ENCODE measurements at regions not wholly inside any gene's neighbourhood (a gene's known extent, or its start where the extent isn't known, plus 50 kb on each side); places are given as distances from the start of the nearest gene placed in this dataset.

DNA sequence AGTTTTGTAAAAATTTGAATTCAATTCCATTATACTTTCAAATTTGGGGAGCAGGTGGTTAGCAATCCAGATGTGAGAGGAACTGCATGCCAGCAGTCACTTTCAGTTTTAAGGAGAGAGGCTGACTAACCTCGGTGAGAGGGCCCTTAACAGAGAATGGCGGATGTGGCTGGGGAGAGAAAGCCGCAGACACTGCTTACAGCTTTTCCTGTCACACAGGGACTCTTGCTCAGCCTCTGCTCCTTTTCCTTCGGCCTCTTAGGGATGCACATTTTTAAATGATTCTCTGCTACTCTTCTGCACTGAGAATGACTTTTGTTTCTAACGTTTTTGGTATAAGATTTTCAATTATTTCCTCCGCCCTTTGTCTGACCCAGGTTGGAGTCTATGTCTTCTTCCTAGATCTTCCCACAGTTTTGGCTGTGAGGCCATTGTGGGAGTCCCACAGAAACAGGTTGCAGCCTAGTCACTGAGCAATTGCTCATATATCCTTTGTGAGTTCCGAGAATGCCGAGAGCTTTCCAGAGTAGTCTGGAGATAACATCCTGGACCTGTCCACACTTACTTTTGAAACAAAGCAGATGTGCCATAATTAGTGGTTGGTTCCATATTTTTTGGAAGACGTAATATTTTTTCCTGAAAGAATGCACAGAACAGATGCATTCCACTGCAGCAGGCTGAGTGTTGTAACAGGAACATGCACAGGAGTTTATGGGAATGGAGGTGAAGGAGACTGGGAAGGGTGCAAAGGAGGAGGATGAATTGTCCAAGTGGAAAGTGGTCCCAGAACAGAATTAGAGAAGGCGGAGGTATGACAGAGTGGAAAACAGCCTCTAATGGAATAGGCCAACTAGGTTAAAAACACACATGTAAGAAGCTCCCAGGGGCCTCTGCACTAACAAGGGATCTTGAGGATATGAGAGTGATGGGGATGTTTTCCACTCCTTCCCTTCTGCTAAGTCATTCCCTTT is 168.0 kb upstream of the ZNF32 start:
- DNase-seq (ENCODE audit: low read depth): peak; percentile 54

DNA sequence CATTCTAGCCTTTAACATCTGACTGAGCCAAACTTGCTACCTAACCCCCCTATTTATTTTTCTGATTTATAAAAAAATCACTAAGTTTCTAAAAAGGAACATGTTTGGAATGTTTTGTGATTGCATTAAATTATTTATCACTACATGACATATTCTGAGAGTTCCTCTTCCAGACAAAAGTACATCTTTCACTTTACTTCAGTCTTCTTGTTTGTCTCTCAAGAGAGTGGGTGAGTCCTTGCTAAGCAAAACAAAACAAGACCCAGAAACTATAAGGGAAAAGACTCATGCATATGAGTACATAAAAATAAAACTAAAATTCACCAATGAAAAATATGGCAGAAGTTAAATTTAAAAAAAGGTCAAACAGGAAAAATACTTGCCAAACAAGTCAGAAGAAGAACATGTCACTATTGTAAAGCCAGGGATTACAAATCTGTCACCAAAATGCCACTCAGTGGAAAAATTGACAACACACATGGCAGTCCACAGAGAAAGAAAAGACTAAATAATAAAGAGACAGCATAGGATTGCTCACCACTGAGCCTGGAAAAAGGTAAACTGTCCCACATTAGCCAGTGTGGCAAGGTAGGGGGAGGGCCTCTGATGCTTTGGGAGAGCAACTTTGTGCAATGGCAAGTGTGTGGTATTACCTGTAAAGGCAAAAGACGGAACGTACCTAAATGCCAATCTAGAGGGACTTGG is 166.7 kb upstream of the ZNF32 start:
- DNase-seq (ENCODE audit: low read depth): no peak

DNA sequence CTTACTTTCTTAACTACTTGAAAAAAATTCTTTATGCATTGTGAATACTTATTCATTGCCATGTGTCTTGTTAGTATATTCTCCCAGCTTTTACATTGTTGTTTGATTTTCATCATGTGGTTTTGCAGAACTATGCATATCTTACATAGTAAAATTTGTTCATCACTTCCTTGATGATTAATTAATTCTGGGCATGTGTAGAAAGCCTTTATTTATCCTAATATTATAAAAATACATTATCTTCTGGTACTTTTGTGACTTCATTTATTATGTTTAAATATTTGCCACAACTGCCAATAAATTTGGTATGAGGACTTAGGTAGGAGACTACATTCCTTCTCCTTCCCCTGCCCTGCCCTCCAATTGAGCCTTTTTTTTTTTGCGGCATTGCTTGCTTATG is 166.0 kb upstream of the ZNF32 start:
- DNase-seq (ENCODE audit: low read depth): no peak

DNA sequence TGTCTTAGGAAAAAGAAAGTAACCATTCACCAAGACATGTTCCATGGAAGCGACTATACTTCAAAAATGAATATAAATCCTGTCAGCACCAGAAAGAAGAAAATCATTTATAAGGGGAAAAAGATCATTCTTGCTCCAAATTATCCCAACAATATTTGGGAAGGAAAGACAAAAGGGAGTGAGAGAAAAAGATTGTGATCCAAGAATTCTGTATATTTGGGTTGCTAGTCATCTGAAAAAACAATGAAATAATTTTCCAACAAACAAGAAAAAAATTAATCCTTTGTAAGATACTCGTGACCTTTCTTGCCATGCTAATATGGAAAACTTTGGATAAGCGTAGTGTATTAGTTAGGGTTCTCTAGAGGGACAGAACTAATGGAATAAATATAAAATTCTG is 163.2 kb upstream of the ZNF32 start:
- DNase-seq (ENCODE audit: low read depth): no peak

DNA sequence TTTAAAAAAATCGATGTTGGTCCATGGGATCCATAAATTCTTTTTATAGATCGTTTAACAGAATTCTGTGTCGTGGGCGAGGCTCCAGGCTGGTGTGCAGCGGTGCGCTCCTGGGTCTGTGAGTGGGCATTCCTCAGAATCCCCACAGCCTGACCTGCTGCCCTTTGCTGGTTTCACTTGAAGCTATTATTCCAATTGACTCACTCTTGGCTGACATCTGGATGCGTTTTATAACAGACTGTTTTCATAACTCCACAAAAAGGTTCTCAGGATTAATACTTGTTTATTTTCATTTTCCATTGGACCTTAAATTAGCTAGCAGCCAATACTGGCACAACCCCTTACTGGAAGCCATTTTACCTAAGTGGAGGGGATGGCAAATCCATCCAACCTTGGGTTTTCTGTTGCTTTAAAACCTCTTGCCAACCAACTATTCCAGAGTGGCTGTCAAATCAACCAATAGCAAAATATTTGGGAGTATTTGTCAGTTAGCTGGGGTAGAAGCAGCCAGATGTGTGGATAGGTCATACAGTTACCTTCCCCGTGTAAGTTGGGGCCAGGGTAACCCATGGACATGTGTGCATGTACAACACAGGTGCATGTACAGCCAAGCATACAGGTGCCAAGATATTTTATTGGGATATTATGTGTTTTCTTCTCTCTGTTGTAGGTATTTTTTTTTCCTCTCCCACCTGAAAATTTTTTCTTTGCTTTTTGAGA is 160.7 kb upstream of the ZNF32 start:
- no peak for DNase-seq (ENCODE audit: low read depth)

DNA sequence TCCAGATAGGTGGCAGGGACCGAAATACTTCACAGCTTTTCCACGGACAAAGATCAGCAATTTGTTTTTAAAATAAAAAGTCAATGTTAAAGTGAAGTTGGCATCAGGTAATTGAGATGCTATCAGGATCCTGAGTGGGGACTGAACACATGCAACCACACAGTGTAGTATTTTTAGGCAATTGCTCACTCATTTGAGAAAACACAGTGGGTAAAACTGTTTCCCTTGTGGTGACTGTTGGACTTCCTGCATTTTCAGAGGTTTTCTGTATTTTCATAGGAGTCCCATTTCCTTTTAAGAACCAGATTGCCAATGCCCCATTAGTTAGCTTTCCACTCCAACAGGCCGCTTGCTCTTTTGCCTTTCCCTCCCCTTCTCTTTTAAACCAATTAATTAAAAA is 159.5 kb upstream of the ZNF32 start:
- no peak for DNase-seq (ENCODE audit: low read depth)

DNA sequence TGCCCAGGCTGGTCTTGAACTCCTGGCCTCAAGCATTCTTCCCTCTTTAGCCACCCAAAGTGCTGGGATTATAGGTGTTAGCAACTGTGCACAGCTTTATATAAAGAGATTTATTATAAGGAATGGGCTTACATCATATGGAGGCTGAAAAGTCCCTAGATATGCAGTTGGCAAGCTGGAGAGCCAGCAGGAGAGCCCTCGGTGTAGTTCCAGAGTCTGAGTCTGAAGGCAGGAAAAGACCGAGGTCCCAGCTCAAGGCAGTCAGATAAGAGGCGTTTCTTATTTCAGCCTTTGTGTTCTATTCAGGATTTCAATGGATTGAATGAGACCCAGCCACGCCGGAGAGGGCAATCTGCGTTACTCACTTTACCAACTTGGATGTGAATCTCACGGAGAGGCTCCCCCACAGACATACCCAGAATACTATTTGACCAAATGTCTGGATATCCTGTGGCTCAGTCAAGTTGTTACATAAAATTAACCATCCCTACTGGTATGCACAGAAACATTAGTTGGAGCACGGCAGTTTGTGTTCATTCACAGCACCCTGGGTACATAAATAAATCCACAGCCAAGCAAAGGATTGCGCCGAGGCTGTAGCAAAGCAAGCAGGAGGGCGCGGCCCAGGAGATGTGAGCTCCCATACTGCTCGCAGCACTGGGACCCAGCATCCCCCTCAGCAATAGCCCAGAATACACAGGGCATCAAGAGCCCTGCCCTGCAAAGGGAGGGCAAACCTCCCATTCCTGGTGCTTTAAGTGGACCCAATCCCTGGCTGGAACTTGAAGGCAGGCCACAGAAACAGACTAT is 158.4 kb upstream of the ZNF32 start:
- no peak for DNase-seq (ENCODE audit: low read depth)

DNA sequence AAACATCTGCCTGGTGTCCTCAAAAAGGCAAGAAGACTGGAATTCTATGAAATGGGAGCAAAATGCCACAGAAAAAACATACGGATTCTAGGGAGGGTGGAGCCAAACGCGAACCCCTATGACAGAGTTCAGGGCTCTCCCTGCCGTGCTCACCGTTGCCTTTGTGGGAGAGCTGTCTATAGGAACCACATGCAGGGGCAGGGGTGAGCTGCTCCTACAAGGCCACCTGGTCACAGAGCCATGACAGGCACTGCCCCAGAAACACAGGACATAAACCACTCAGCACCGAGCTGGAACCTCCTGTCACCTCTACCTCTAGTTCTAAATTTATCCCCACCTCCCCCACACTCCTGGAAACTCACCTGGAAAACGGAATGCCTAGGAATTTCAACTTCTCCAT is 155.1 kb upstream of the ZNF32 start:
- no peak for DNase-seq (ENCODE audit: low read depth)

DNA sequence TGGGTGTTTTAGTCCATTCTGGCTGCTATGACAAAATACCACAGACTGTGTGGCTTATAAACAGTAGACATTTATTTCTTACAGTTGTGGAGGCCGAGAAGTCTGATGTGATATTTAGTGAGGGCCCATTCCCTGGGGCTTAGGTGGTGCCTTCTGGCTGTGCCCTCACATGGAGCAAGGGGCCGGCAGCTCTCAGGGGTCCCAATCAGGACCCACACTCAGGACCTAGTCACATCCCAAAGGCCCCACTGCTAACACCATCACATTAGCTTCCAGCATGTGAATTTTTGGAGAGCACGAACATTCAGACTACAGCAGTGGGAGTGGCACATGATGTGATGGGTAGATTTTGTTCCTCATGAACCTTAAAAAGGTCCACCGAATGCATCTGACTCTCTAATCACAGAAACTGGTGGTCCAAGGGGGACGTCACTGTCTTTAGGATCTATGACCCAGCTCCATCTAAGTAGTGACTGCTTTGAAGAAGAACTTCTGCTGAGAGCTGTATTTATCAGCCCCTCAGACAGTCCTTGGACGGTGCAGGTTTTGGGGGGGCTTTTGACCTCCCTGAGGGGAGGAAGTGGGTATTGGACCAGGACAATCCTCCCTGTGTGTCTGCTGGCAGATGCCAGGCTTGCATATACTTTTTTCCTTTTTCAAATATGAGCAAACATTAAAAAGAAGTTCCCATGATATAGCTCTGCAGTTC is 154.5 kb upstream of the ZNF32 start:
- no peak for DNase-seq (ENCODE audit: low read depth)

DNA sequence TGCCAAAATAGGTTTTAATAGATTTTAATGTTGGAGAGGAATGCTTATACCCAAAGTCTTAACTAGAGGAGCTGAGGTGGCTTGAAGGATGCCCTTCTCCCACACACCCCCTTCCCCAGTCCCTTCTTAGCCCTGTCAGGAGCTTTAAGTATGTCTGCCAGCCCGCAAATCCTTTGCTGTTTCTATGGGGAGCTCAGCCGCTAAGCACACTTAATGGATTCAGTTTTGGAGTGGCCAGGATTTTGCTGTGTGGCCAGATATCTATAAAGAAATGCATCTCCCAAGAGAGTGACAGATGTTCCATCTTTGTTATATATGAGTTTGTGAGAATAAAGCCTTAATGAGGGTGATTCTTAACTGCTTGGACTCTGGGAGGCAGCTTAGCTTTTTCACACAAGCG is 152.9 kb upstream of the ZNF32 start:
- DNase-seq (ENCODE audit: low read depth): no peak

DNA sequence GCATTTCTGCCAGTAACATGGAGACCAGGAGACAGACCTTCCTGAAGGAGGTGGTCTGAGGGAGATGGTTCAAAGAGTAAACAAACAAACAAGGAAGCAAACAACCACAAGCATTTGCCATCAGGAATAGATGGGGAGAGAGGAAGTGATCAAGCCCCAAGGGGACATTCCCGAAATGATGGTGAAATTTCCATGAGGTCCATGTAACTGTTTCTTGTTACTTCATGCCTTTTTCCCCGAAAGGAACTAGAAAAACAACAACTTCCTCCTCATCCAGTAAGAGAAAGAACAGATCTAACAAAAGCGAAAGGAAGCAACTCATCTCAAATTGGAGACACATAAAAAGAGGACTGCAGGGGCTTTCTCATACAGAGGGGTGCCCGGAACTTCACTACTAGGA is 152.5 kb upstream of the ZNF32 start:
- DNase-seq (ENCODE audit: low read depth): no peak

DNA sequence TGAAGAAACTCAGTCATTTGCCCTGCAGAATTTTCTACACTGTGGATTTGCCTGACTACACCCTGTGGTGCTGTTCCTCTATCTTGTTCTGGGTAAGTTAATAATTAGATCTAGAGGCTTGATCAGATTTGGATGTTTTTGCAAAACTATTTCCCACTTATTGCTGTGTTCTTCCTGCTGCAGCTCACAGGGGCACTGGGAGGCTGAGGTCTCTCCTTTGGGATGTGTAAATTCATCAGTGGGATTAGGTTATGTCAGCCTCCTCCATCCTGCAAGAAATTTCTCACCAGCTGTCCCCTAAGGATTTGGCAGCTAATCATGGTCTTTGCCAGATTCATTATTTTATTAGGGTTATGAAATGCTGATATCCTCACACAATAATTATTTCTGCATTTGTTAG is 148.1 kb upstream of the ZNF32 start:
- DNase-seq (ENCODE audit: low read depth): no peak

DNA sequence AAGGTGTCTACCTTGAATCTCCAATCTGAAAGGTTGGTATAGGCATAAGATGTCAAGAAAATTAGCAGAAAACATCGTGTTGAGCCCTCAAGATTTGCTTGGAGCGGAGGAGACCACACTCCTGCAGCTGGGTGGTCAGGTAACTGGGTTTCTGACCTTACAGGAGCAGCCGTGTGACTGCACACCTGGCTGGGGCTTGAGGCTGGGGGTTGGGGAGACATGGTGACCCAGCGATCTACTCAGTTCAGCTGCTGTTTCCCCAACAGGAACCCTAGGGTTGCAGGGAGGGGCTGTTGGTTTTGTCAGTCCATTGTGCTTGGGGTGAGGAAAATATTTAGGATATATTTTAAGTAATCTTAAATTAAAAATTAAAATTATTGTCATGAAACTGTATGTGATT is 147.0 kb upstream of the ZNF32 start:
- DNase-seq (ENCODE audit: low read depth): no peak

DNA sequence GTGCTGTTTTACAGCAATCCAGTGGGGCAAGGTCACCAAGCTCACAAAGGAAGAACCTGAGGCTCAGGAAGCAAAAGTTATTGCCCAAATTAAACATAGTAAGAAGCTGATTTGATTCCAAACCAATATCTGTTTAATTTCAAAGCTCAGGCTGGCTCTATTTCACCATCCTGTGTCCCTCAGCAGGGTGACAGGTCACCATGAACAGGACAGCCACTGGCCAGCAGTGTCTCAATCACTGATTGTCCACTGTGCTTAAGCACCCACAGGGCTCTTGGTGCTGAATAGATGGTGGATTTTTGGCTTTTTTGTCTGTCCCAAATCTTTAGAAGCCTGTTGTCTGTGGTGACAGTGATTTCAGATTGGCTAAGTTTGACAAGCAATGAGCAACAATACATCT is 146.4 kb upstream of the ZNF32 start:
- no peak for DNase-seq (ENCODE audit: low read depth)

DNA sequence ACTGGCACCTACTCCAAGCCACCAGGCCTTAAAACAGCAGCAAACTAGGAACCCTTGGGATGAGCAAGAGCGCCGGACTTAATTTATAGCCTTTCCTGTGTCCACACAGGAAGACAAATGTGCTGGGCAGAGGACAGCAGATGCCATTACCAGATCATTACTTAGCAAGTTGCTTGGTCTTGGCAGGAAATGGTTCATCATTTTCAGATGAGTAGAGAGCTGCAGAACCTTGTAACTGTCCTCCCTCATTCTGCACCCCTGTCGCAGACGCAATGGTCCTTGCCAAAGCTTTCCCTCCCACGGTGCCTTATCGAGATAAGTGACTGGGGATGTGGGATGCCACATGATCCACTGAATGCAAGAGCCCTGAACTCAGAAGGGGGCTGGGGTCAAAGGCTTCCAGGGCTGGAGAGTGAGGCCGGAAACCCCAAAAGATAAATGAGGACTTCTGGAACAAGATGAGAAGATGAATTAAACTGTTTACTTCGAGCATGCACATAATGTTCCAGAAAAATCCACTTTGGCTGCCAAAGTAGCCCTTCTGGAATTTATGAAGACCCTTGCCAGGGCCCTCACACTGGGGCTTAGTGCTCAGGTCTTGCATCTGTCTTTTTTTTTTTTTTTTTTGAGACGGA is 145.6 kb upstream of the ZNF32 start:
- DNase-seq (ENCODE audit: low read depth): no peak

DNA sequence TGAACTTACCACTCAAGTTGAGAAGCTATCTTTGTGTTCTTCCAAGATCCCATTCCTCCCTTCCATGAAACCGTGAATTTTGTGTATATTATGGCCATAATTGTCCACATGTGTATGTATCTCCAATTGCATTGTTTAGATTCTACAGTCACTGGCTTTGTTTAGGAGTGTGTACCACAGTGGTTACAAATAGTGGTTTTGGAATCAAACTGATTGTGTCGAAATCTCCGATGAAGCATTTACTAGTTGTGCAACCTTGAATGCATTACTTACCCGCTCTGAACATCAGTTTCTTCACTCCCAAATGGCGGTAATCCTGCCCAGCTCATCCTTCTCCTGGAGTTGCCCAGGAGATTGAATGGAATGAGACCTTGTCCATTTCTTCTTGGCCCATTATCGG is 145.0 kb upstream of the ZNF32 start:
- DNase-seq (ENCODE audit: low read depth): no peak

DNA sequence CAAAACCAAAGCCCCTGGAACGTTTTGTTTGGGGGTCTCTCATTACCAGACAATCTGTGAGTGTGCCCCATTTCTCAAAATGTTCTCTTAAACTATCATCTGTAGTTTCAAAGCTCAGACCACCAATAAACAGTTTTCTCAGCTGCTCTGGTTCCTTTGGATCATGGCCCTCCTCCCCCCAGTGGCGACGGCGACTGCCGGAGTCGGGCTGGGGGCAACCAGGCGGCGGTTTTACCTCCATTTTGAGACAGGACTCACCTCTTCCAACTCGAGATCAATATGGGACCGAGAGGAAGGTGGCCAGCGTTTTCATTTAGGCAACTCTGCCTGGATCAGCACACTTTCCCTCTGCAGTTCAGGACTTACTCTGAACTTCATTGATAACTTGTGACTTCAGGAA is 141.5 kb upstream of the ZNF32 start:
- DNase-seq (ENCODE audit: low read depth): no peak

DNA sequence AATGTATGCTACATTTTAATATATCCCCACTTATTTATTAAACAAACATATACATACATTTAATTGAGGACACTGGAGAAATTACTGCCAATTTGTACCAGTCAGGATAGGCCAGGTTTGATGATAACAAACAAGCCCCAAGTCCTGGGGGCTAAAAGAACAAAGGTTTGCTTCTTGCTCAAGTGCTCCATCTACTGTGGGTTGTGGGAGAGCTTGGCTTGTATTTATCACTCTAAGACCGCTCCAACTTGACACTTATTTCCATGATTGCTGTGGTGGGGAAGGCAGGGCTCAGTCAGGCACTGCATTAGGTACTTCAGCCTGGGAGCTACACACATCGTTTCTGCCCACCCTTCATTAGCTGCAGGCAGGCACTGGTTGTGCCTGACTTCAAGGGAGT is 136.6 kb upstream of the ZNF32 start:
- no peak for DNase-seq (ENCODE audit: low read depth)

DNA sequence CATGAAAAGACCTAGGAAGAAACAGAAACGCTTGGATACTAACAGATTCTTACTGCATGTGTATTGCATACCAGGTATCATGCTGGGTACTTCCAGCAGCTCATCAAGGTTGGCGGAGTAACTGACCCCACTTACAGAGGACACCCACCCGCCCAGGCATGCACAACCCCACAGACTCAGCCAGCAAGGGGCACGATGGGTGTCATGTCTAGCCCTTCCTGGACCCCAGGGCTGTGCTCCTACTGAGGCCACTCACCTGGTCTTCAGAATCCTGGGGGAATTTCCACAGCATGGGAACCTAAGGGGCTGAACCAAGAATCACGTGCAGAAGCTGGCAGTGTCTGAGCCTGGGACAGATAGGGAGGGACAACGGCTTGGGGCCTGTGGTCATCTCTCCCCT is 134.1 kb upstream of the ZNF32 start:
- DNase-seq (ENCODE audit: low read depth): no peak

DNA sequence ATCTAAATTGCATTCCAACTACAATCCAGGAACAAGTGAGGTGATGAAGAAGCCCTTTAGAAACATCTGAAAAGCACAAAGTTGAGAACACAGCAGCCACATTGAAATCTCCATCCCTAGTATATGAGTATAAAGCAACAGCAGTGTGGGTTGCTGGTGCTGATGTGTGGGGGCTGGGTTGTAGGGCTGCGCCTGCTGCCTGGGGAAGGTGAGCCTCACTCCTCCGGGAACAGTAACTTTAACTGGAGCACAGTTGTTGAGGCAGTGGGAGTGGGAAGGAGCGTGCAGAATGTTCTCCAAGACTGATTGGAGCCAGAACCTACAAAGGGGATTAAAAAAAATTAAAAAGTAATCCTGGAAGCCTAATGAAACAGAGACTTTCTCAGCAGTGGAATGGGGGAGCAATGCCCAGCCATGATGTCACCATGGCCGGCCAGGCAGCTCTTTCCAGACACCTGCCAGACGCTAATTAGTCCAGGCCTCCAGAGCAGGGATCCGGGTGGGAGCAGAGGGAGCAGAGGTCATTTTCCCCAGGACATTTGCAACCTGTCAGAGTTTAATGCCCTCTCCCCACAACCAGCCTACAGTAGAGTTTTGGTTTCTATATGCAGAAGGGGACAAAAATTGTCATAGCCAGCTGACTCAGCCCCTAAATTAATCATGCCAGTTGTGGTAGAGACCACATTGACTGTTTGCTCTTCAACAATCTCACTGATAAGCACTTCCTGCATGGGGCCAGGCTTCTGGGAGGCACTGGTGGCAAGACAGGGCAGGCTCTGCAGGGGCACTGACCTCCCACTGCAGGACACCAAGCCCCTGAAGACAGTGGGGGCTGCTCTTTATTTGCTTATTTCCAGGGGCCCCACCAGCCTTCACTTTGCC is 133.0 kb upstream of the ZNF32 start:
- DNase-seq (ENCODE audit: low read depth): peak; percentile 6

Data from stimulated activated CD4-positive, alpha-beta T cell treated with anti-CD3 and anti-CD28 coated beads, Interleukin-2, amount 100 ng/mL, for 4 hours (primary cell).